NCI-H2196 (cell line): ENCODE measurements at regions not wholly inside any gene's neighbourhood (a gene's known extent, or its start where the extent isn't known, plus 50 kb on each side); places are given as distances from the start of the nearest gene placed in this dataset.

Source experiments
- DNase-seq: peaks from one replicate; lab custom pipeline; 2025; ENCODE audit not compliant: unreplicated experiment; lab: John Stamatoyannopoulos, UW

- DNase-seq, result no peak
Observed at GRCh38 chr15:36373550-36373949, 205.9 kb upstream of the CDIN1 start.

GRCh38 chr15:36389107-36389506 is 190.3 kb upstream of the CDIN1 start:
- no peak for DNase-seq

- no peak for DNase-seq
Observed at GRCh38 chr15:36390491-36390890, 188.9 kb upstream of the CDIN1 start.

GRCh38 chr15:36392676-36393266 is 186.7 kb upstream of the CDIN1 start:
- DNase-seq, result no peak

- DNase-seq, result no peak
Observed at GRCh38 chr15:36398212-36398611, 181.2 kb upstream of the CDIN1 start.

GRCh38 chr15:36399276-36399675 is 180.2 kb upstream of the CDIN1 start:
- DNase-seq, result no peak

- no peak for DNase-seq
Observed at GRCh38 chr15:36400936-36401585, 178.4 kb upstream of the CDIN1 start.

GRCh38 chr15:36401586-36401966 is 177.8 kb upstream of the CDIN1 start:
- no peak for DNase-seq

- no peak for DNase-seq
Observed at GRCh38 chr15:36403351-36403750, 176.1 kb upstream of the CDIN1 start.

- no peak for DNase-seq
Observed at GRCh38 chr15:36406366-36406765, 173.1 kb upstream of the CDIN1 start.

GRCh38 chr15:36406911-36407310 is 172.5 kb upstream of the CDIN1 start:
- DNase-seq, result no peak

GRCh38 chr15:36407647-36408046 is 171.8 kb upstream of the CDIN1 start:
- DNase-seq, result no peak

- DNase-seq, result no peak
Observed at GRCh38 chr15:36409819-36410218, 169.6 kb upstream of the CDIN1 start.

GRCh38 chr15:36414670-36415069 is 164.8 kb upstream of the CDIN1 start:
- no peak for DNase-seq

- no peak for DNase-seq
Observed at GRCh38 chr15:36415643-36416042, 163.8 kb upstream of the CDIN1 start.

- DNase-seq, result no peak
Observed at GRCh38 chr15:36422631-36423030, 156.8 kb upstream of the CDIN1 start.

- no peak for DNase-seq
Observed at GRCh38 chr15:36426691-36427090, 152.7 kb upstream of the CDIN1 start.

GRCh38 chr15:36428102-36428845 is 151.2 kb upstream of the CDIN1 start:
- no peak for DNase-seq

- no peak for DNase-seq
Observed at GRCh38 chr15:36429707-36430106, 149.7 kb upstream of the CDIN1 start.

- no peak for DNase-seq
Observed at GRCh38 chr15:36430280-36430679, 149.1 kb upstream of the CDIN1 start.

- DNase-seq, result no peak
Observed at GRCh38 chr15:36430726-36431265, 148.6 kb upstream of the CDIN1 start.

GRCh38 chr15:36432161-36432560 is 147.3 kb upstream of the CDIN1 start:
- DNase-seq, result no peak
